Loucy (cell line): ENCODE measurements at regions not wholly inside any gene's neighbourhood (a gene's known extent, or its start where the extent isn't known, plus 50 kb on each side); places are given as distances from the start of the nearest gene placed in this dataset.

Experiments
- H2AFZ ChIP-seq: fragments of 200-600 bp; sonication (generic); 2 replicates; pipeline ENCODE4 v1.6.0; 2016; ENCODE audit warnings: antibody characterized with exemption, mild to moderate bottlenecking, low read length, moderate library complexity
- H3F3A ChIP-seq: fragments of 200-600 bp; 2 replicates; pipeline ENCODE4 v1.6.0; 2016; ENCODE audit warnings: antibody characterized with exemption, low read depth, mild to moderate bottlenecking
- H3K27me3 ChIP-seq: fragments of 200-600 bp; sonication (generic); 2 replicates; pipeline ENCODE4 v1.6.1; 2014; ENCODE audit warnings: low read length, mild to moderate bottlenecking; ENCODE audit not compliant: insufficient read depth, poor library complexity, severe bottlenecking
- H3K36me3 ChIP-seq: fragments of 200-600 bp; sonication (generic); 2 replicates; pipeline ENCODE4 v1.6.1; 2016; ENCODE audit warnings: low read length; ENCODE audit not compliant: insufficient read depth
- H3K4me1 ChIP-seq: fragments of 200-600 bp; sonication (generic); 2 replicates; pipeline ENCODE4 v1.5.1; 2014; ENCODE audit warnings: low read length, mild to moderate bottlenecking; ENCODE audit not compliant: insufficient read depth, poor library complexity, severe bottlenecking
- H3K4me2 ChIP-seq: fragments of 200-600 bp; sonication (generic); 2 replicates; pipeline ENCODE4 v1.6.0; 2014; ENCODE audit warnings: antibody characterized with exemption, low read length, low read depth, mild to moderate bottlenecking; ENCODE audit not compliant: poor library complexity, severe bottlenecking
- H3K4me3 ChIP-seq: fragments of 200-600 bp; sonication (generic); 2 replicates; pipeline ENCODE4 v1.5.1; 2014; ENCODE audit warnings: low read length, mild to moderate bottlenecking, mixed read lengths; ENCODE audit not compliant: poor library complexity, severe bottlenecking
- H3K79me2 ChIP-seq: fragments of 200-600 bp; sonication (generic); 2 replicates; pipeline ENCODE4 v1.6.1; 2014; ENCODE audit warnings: low read length; ENCODE audit not compliant: insufficient read depth
- H3K9ac ChIP-seq: fragments of 200-600 bp; sonication (generic); 2 replicates; pipeline ENCODE4 v1.6.0; 2014; ENCODE audit warnings: mild to moderate bottlenecking, low read depth, low read length, moderate library complexity; ENCODE audit not compliant: poor library complexity, severe bottlenecking
- H3K9me2 ChIP-seq: fragments of 200-600 bp; sonication (generic); replicated peaks from 2 replicates; pipeline ENCODE4 v1.6.1; 2016; ENCODE audit warnings: low read depth, low read length, mixed read lengths
- H3K9me3 ChIP-seq: fragments of 200-600 bp; sonication (generic); 2 replicates; pipeline ENCODE4 v1.6.1; 2014; ENCODE audit warnings: mild to moderate bottlenecking, antibody characterized with exemption, low read length, low read depth; ENCODE audit not compliant: insufficient read depth
- H4K20me1 ChIP-seq: fragments of 200-600 bp; sonication (generic); 2 replicates; pipeline ENCODE4 v1.6.0; 2014; ENCODE audit warnings: antibody characterized with exemption, low read length, mild to moderate bottlenecking; ENCODE audit not compliant: insufficient read depth, poor library complexity, severe bottlenecking
- CTCF ChIP-seq: fragments of 200-600 bp; sonication (generic); conservative IDR thresholded peaks from 2 replicates; pipeline ENCODE4 v1.5.1; 2014; ENCODE audit warnings: mild to moderate bottlenecking, antibody characterized with exemption, low read length
- EZH2phosphoT487 ChIP-seq: fragments of 200-600 bp; IDR thresholded peaks from 2 replicates; pipeline ENCODE4 v1.6.1; 2018; ENCODE audit warnings: antibody characterized with exemption, mild to moderate bottlenecking, moderate library complexity, borderline replicate concordance

- no peaks in the 10 kb centered on the region for H3K9me3 ChIP-seq
- no peak overlapping the region for H3K4me3 ChIP-seq
- no peaks in the 10 kb centered on the region for H4K20me1 ChIP-seq
- TF ChIP-seq CTCF = no peak
- no peak for TF ChIP-seq EZH2phosphoT487
- no peaks in the 10 kb centered on the region for H3K27me3 ChIP-seq
- no peaks in the 10 kb centered on the region for H3K9me2 ChIP-seq
- H3K36me3 ChIP-seq = no peaks in the 10 kb centered on the region
- H3K9ac ChIP-seq = no peak overlapping the region
- H3K4me1 ChIP-seq = no peaks in the 10 kb centered on the region
- H3K4me2 ChIP-seq = no peak overlapping the region
- no peaks in the 10 kb centered on the region for H3K79me2 ChIP-seq
- H3F3A ChIP-seq = no peaks in the 10 kb centered on the region
- H2AFZ ChIP-seq = no peak overlapping the region
Measured at GRCh38 chr17:15048933-15049794, 216.0 kb downstream of the PMP22 start.

GRCh38 chr17:15048381-15048780 lies 216.7 kb downstream of the PMP22 start:
- H3K79me2 ChIP-seq = no peaks in the 10 kb centered on the region
- no peaks in the 10 kb centered on the region for H3F3A ChIP-seq
- no peaks in the 10 kb centered on the region for H3K9me2 ChIP-seq
- H3K4me3 ChIP-seq = no peak overlapping the region
- no peaks in the 10 kb centered on the region for H3K36me3 ChIP-seq
- H3K4me1 ChIP-seq = no peaks in the 10 kb centered on the region
- H4K20me1 ChIP-seq = no peaks in the 10 kb centered on the region
- no peak overlapping the region for H3K4me2 ChIP-seq
- H2AFZ ChIP-seq = no peak overlapping the region
- H3K9ac ChIP-seq = no peak overlapping the region
- no peaks in the 10 kb centered on the region for H3K9me3 ChIP-seq
- no peaks in the 10 kb centered on the region for H3K27me3 ChIP-seq
- TF ChIP-seq CTCF (no peak), EZH2phosphoT487 (no peak)

GRCh38 chr17:15042311-15042710 lies 222.8 kb downstream of the PMP22 start:
- Histone ChIP-seq H3F3A (no peaks in the 10 kb centered on the region), H3K9ac (no peak overlapping the region), H4K20me1 (no peaks in the 10 kb centered on the region), H2AFZ (no peak overlapping the region), H3K9me2 (no peaks in the 10 kb centered on the region), H3K4me1 (no peaks in the 10 kb centered on the region), H3K4me3 (no peak overlapping the region), H3K4me2 (no peak overlapping the region), H3K9me3 (no peaks in the 10 kb centered on the region), H3K79me2 (no peaks in the 10 kb centered on the region), H3K27me3 (no peaks in the 10 kb centered on the region), H3K36me3 (no peaks in the 10 kb centered on the region)
- TF ChIP-seq CTCF = no peak
- no peak for TF ChIP-seq EZH2phosphoT487
